Peyer's patch (tissue), 4 donors: ENCODE measurements at regions not wholly inside any gene's neighbourhood (a gene's known extent, or its start where the extent isn't known, plus 50 kb on each side); places are given as distances from the start of the nearest gene placed in this dataset.
A peak's percentile ranks its signal among the peaks of the same experiment; 100 is the strongest.

ENCODE experiments used
- DNase-seq, 3 donors: peaks; one replicate each; pipeline ENCODE4 v3.0.0-alpha.2; 2017 to 2019
- H3K27ac ChIP-seq, 4 donors: fragments of 200-600 bp; sonication (generic); one replicate each; pipeline ENCODE4 v1.5.1; 2016 to 2019
- H3K27me3 ChIP-seq, 2 donors: fragments of 200-600 bp; sonication (generic); one replicate each; pipeline ENCODE4 v1.5.1; 2019
- H3K36me3 ChIP-seq, 3 donors: fragments of 200-600 bp; sonication (generic); one replicate each; pipeline ENCODE4 v1.5.1; 2016 to 2019
- H3K4me1 ChIP-seq, 4 donors: fragments of 200-600 bp; sonication (generic); one replicate each; pipeline ENCODE4 v1.5.1; 2016 to 2019
- H3K4me3 ChIP-seq, 4 donors: fragments of 200-600 bp; sonication (generic); 1 replicate in 3 of 4; 2 replicates in 1 of 4; pipeline ENCODE4 v1.5.1; 2016 to 2019; ENCODE audit warnings: mild to moderate bottlenecking in 1 of 4
- H3K9me3 ChIP-seq, 4 donors: fragments of 200-600 bp; sonication (generic); one replicate each; pipeline ENCODE4 v1.5.1; 2016 to 2019; ENCODE audit warnings: mild to moderate bottlenecking in 1 of 4
- POLR2A ChIP-seq, 2 donors: fragments of 450-650 bp; IDR thresholded peaks; one replicate each; pipeline ENCODE4 v1.5.1; 2017; ENCODE audit warnings: antibody characterized with exemption in 2 of 2, mild to moderate bottlenecking in 2 of 2, moderate library complexity in 2 of 2
- TF ChIP-seq, protein P1 (sequence below), 6 experiments: fragments of 450-650 bp in 4 of 6; fragments of 200-600 bp in 2 of 6; sonication (generic) in 1 of 6; IDR thresholded peaks; one replicate each; pipeline ENCODE4 v1.5.1; 2017 to 2019; ENCODE audit warnings: antibody characterized with exemption in 6 of 6, mild to moderate bottlenecking in 3 of 6, moderate library complexity in 1 of 6

GRCh38 chr13:102928941-102929675 lies 83.3 kb downstream of the ERCC5 start:
- TF ChIP-seq, protein P1, sequence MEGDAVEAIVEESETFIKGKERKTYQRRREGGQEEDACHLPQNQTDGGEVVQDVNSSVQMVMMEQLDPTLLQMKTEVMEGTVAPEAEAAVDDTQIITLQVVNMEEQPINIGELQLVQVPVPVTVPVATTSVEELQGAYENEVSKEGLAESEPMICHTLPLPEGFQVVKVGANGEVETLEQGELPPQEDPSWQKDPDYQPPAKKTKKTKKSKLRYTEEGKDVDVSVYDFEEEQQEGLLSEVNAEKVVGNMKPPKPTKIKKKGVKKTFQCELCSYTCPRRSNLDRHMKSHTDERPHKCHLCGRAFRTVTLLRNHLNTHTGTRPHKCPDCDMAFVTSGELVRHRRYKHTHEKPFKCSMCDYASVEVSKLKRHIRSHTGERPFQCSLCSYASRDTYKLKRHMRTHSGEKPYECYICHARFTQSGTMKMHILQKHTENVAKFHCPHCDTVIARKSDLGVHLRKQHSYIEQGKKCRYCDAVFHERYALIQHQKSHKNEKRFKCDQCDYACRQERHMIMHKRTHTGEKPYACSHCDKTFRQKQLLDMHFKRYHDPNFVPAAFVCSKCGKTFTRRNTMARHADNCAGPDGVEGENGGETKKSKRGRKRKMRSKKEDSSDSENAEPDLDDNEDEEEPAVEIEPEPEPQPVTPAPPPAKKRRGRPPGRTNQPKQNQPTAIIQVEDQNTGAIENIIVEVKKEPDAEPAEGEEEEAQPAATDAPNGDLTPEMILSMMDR (IDR thresholded peaks at IDR 0.05): no peak
- no peak for TF ChIP-seq POLR2A (IDR thresholded peaks at IDR 0.05)
- no peaks in the 10 kb centered on the region for H3K27me3 ChIP-seq
- DNase-seq: peak in 1 of 3 donors; percentile 51
- H3K4me3 ChIP-seq: peak overlapping the region in 1 of 4 donors; percentile 19
- no peaks in the 10 kb centered on the region for H3K9me3 ChIP-seq
- peaks cover 0 to 16% (median 1%) of the 10 kb centered on the region in 4 donors for H3K4me1 ChIP-seq
- H3K27ac ChIP-seq: peak overlapping the region in 3 of 4 donors; percentile 3 to 81 (median 73)
- H3K36me3 ChIP-seq: no peaks in the 10 kb centered on the region
